Stomach (tissue), 8 donors: ENCODE measurements at regions not wholly inside any gene's neighbourhood (a gene's known extent, or its start where the extent isn't known, plus 50 kb on each side); places are given as distances from the start of the nearest gene placed in this dataset.

ENCODE experiments used
- DNase-seq, 2 donors: peaks; one replicate each; pipeline versions ENCODE4 v3.0.0 to v3.0.0-alpha.2; 2013 to 2019
- H3K27ac ChIP-seq, 5 donors: fragments of 200-600 bp in 4 of 5; sonication (generic) in 4 of 5; one replicate each; pipeline ENCODE4 v1.5.1; 2013 to 2019; ENCODE audit warnings: mild to moderate bottlenecking in 1 of 5, moderate library complexity in 1 of 5
- H3K27me3 ChIP-seq, 3 donors: fragments of 200-600 bp; sonication (generic); one replicate each; pipeline ENCODE4 v1.5.1; 2017 to 2019; ENCODE audit warnings: mixed run types in 1 of 3
- H3K36me3 ChIP-seq, 4 donors: fragments of 200-600 bp; sonication (generic); 1 replicate in 3 of 4; 2 replicates in 1 of 4; pipeline ENCODE4 v1.5.1; 2016 to 2019
- H3K4me1 ChIP-seq, 4 donors: fragments of 200-600 bp; sonication (generic); one replicate each; pipeline ENCODE4 v1.5.1; 2016 to 2019
- H3K4me3 ChIP-seq, 4 donors: fragments of 200-600 bp; sonication (generic) in 3 of 4; one replicate each; pipeline ENCODE4 v1.5.1; 2016 to 2019; ENCODE audit warnings: mild to moderate bottlenecking in 1 of 4
- H3K9me3 ChIP-seq, 4 donors: fragments of 200-600 bp; sonication (generic); one replicate each; pipeline ENCODE4 v1.5.1; 2016 to 2019
- EP300 ChIP-seq: sonication (generic); formaldehyde crosslinking; IDR thresholded peaks from one replicate; pipeline ENCODE4 v1.6.1; 2017; ENCODE audit warnings: antibody characterized with exemption
- POLR2A ChIP-seq, 4 donors: fragments of 450-650 bp; IDR thresholded peaks; one replicate each; pipeline ENCODE4 v1.6.1; 2016; ENCODE audit warnings: antibody characterized with exemption in 4 of 4, control low read depth in 2 of 4, mild to moderate bottlenecking in 1 of 4, moderate library complexity in 1 of 4
- POLR2AphosphoS5 ChIP-seq, 3 donors: sonication (generic); formaldehyde crosslinking; IDR thresholded peaks; one replicate each; pipeline ENCODE4 v1.6.1; 2016; ENCODE audit warnings: antibody characterized with exemption in 3 of 3
- WGBS, 5 donors: extraction: QIAGEN DNeasy Blood & Tissue Kit in 3 of 5; methylation state at CpG; one replicate each; pipeline versions ENCODE4 v1.1.5 to v1.1.7; 2013 to 2018; 5-methylcytosine and 5-hydroxymethylcytosine counted together
- intact Hi-C: fragments of 100-400 bp; cut with DNase I; formaldehyde crosslinking; loops from one replicate; pipeline ENCODE4 v1.15.1; 2023; ENCODE audit warnings: low total_unique reads
- TF ChIP-seq, protein P1 (sequence below), 7 experiments: fragments of 450-650 bp in 4 of 7; fragments of 200-600 bp in 3 of 7; sonication (generic) in 3 of 7; IDR thresholded peaks; one replicate each; pipeline ENCODE4 v1.5.1; 2016 to 2019; ENCODE audit warnings: antibody characterized with exemption in 7 of 7, control low read depth in 2 of 7, mild to moderate bottlenecking in 1 of 7
- donor health status: healthy with polysubstance abuse.
- donor health status: Bipolar disorder and iron deficiency.
- donor health status: healthy.

DNA sequence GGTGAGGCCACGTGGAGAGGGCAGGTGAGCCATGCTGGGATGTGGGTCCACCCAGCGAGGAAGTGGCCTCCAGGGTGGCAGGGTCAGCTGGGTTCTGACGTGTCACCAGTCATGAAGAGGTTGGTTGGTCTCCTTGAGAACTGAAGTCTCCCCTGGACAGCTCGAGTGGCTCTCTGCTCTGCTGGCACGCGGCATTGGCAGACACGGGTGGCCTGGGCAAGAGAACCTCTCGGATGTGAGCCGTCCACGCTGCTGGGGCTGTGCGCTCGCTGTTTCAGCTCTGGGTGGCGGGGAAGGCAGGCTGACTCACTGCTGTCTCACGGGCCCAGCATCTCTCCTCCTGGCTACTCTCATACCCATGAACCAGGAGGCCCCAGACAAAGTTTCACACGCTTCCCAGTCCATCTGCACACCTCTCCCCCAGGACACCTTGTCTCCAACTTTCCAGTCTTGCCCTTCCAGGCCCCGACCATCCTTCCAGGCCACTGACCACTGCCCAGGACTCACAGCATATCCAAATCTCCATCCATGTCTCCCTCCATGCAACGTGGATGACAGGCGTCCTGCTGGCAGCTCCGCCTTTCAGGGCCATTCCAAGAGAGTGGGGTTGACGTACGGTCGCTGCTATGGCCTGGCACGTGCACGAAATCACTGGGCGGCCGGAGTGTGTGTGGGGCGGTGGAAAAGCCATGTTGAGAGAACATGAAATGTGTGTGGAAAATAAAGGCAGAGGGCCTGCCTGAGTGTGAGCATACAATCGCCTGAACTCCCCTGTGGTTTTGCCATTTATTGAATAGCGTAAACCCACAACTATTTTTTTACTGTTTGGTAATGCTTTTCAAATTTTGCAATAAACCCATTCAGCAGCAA lies 145.0 kb upstream of the COL5A1 start:
- TF ChIP-seq POLR2A (IDR thresholded peaks at IDR 0.05) = no peak
- TF ChIP-seq, protein P1, sequence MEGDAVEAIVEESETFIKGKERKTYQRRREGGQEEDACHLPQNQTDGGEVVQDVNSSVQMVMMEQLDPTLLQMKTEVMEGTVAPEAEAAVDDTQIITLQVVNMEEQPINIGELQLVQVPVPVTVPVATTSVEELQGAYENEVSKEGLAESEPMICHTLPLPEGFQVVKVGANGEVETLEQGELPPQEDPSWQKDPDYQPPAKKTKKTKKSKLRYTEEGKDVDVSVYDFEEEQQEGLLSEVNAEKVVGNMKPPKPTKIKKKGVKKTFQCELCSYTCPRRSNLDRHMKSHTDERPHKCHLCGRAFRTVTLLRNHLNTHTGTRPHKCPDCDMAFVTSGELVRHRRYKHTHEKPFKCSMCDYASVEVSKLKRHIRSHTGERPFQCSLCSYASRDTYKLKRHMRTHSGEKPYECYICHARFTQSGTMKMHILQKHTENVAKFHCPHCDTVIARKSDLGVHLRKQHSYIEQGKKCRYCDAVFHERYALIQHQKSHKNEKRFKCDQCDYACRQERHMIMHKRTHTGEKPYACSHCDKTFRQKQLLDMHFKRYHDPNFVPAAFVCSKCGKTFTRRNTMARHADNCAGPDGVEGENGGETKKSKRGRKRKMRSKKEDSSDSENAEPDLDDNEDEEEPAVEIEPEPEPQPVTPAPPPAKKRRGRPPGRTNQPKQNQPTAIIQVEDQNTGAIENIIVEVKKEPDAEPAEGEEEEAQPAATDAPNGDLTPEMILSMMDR (IDR thresholded peaks at IDR 0.05) = no peak
- no peak for TF ChIP-seq POLR2AphosphoS5 (IDR thresholded peaks at IDR 0.05)
- TF ChIP-seq EP300 = no peak

DNA sequence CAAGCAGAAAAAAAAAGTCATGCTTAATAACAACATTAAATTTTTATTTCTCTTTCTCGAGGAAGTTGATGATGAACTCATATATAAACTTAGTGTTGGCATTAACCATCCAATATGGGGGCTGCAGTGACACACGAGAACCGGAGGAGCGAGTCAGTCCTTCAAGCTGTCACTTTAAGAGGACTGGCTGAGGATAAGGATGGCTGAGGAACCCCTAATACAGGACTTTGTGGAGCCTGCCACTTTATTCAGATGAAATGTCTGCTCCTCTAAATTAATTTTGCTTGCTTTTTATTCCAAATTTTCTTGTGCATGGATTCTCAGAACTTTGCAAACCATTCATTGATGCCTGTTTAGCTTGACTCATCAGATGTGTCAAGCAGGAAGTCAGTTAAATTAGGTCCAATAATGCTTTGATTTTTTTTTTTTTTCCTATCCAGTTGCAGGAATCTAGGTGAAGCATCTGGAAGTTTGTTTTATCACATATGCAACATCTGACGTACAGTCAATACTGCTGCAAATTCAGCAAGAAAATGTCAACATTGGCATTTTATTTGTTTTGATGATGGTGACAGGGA lies 144.2 kb upstream of the COL5A1 start:
- WGBS, 5 donors = 61 to 73% (median 68%) methylated on average over 5 of the region's 5 CpGs
- no peak overlapping the region for H3K27ac ChIP-seq
- DNase-seq = no peak
- peaks cover 0 to 50% (median 14%) of the 10 kb centered on the region in 3 donors for H3K27me3 ChIP-seq
- H3K9me3 ChIP-seq = no peaks in the 10 kb centered on the region
- H3K4me1 ChIP-seq = peaks cover 0 to 7% (median 0%) of the 10 kb centered on the region in 4 donors
- no peak overlapping the region for H3K4me3 ChIP-seq
- intact Hi-C loops = no loop called here
- no peaks in the 10 kb centered on the region for H3K36me3 ChIP-seq
- TF ChIP-seq, protein P1 (IDR thresholded peaks at IDR 0.05) = no peak
- TF ChIP-seq EP300 = no peak
- TF ChIP-seq POLR2AphosphoS5 (IDR thresholded peaks at IDR 0.05) = no peak
- TF ChIP-seq POLR2A (IDR thresholded peaks at IDR 0.05) = no peak

More for the DNA sequence above, 145.0 kb upstream of the COL5A1 start:
- Histone ChIP-seq H3K36me3 (no peaks in the 10 kb centered on the region), H3K4me3 (no peak overlapping the region), H3K27ac (no peak overlapping the region), H3K27me3 (peaks cover 0 to 43% (median 14%) of the 10 kb centered on the region in 3 donors), H3K9me3 (no peaks in the 10 kb centered on the region), H3K4me1 (peaks cover 0 to 4% (median 0%) of the 10 kb centered on the region in 4 donors)
- intact Hi-C loops = no loop called here
- no peak for DNase-seq
- 78 to 87% (median 82%) methylated on average over 22 to 29 of the region's 29 CpGs for WGBS, 5 donors

DNA sequence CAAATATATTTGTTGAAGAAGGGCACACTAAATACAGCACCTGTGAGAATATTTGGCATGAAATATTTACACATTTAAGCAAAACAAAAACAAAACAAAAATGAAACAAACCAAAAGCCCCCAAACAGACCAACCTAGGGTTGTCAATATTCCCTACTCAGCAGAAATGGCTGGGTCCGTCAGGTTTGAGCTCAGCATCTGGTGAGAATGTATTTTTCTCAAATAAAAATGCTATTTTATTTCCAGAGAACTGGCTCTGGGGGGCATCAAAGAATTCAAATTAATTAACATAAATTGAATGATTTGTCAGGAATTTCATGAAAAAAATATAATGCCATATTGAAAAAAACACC lies 142.8 kb upstream of the COL5A1 start:
- Histone ChIP-seq H3K36me3 (no peaks in the 10 kb centered on the region), H3K9me3 (no peaks in the 10 kb centered on the region), H3K27me3 (peaks cover 0 to 54% (median 20%) of the 10 kb centered on the region in 3 donors), H3K4me3 (no peak overlapping the region), H3K4me1 (peaks cover 0 to 14% (median 0%) of the 10 kb centered on the region in 4 donors), H3K27ac (no peak overlapping the region)
- DNase-seq = no peak
- intact Hi-C loops = no loop called here
- TF ChIP-seq POLR2A (IDR thresholded peaks at IDR 0.05) = no peak
- 88 to 95% (median 90%) methylated on average over 1 of the region's 1 CpG for WGBS, 5 donors

DNA sequence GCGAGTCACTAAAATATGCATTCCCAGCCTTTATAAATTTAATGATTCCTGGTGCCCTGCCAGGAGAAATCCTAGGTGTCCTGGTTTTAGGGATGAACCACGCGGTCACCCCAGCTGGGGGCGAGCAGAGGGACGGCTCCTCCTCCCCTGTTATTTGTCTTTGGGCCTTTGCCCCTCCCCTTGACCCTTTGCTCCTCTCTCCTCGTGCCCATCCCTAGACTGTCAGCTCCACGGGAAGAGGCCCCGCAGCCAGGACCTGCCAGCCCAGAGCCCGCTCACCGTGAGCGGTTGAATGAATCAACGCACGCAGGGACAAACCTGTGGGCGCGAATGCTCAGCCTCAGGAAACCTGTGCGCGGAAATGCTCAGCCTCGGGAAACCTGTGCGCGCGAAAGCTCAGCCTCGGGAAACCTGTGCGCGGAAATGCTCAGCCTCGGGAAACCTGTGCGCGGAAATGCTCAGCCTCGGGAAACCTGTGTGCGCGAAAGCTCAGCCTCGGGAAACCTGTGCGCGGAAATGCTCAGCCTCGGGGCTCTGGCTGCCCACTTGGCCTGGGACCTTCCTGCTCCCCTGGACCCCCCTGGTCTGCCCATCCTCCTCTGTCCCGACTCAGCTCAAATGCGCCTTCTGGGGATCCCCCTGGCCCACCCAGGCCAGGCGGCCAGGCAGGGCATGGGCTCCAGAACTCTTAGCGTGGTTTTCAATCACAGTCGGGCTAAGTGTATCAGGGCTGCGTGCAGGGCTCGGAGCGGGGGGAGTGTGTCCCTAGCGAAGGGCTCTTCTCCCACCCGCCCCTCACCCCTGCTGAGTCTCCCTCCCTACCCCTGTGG lies 140.5 kb upstream of the COL5A1 start:
- Histone ChIP-seq H3K36me3 (no peaks in the 10 kb centered on the region), H3K4me1 (peaks cover 0 to 14% (median 0%) of the 10 kb centered on the region in 4 donors), H3K27me3 (peaks cover 0 to 52% (median 25%) of the 10 kb centered on the region in 3 donors), H3K27ac (no peak overlapping the region), H3K4me3 (no peak overlapping the region), H3K9me3 (no peaks in the 10 kb centered on the region)
- no peak for DNase-seq
- no peak for TF ChIP-seq EP300
- WGBS, 5 donors = 14 to 32% (median 18%) methylated on average over 42 to 44 of the region's 44 CpGs
- intact Hi-C loops = no loop called here

DNA sequence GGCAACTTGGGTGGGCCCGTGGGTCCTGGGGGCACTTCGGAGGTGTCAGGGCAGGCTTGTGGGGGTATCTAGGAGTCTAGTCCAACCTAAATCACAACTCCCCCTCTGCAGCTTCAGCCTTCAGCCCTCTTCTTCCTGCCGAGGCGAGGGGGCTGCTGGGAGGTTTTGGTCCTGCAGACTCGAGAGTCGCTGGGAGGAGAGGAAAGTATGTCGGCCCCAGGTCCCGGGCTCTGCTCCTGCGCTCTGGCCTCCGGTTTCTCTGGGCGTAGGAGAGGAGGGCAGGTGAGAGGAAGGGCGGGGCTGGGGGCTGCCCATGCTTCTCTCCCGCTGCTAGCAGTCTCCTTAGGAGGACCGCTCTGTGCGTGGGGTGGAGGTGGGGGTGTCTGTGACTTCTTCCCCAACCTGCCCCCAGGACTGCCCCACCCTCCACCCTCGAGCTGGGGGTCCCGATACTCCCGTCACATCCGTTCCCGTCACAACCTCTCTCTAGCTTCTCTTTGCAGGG lies 139.8 kb upstream of the COL5A1 start:
- DNase-seq = no peak
- H3K9me3 ChIP-seq = no peaks in the 10 kb centered on the region
- no peaks in the 10 kb centered on the region for H3K36me3 ChIP-seq
- peaks cover 0 to 52% (median 25%) of the 10 kb centered on the region in 3 donors for H3K27me3 ChIP-seq
- intact Hi-C loops = no loop called here
- H3K4me3 ChIP-seq = no peak overlapping the region
- peaks cover 0 to 14% (median 0%) of the 10 kb centered on the region in 4 donors for H3K4me1 ChIP-seq
- TF ChIP-seq POLR2AphosphoS5 (IDR thresholded peaks at IDR 0.05) (no peak), POLR2A (IDR thresholded peaks at IDR 0.05) (no peak)
- no peak overlapping the region for H3K27ac ChIP-seq
- 32 to 47% (median 37%) methylated on average over 19 to 20 of the region's 20 CpGs for WGBS, 5 donors
